ENCODE measurements at regions not wholly inside any gene's neighbourhood (a gene's known extent, or its start where the extent isn't known, plus 50 kb on each side); places are given as distances from the start of the nearest gene placed in this dataset.

DNA sequence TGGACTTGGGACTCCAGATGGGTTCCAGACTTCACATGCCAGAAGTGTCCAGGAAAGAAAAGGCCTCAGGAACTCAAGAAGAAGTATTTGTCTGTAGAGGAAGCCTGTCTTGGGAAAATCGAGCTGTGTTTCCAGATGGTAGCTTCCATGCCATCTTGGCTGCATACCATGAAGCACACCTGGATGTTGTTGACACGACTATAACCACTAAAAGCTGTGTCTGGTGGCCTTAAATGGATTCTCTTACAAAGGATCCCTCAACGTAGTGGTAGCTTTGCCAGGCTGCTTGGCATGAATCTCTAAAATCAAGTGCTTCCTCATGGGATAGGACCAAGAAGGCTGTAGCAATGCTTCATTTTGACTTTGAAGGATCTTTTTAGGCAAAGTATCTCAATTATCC lies 313.4 kb upstream of the BOD1L1 start:
- no peak overlapping the region for H3K4me3 ChIP-seq (ENCODE audit: low read depth in 1 of 5, low read length in 5 of 5)
- no peak overlapping the region for H3K9ac ChIP-seq (ENCODE audit: low read length in 5 of 5)
- H3K9me3 ChIP-seq (ENCODE audit: control insufficient read depth in 5 of 5, low read length in 5 of 5), result no peaks in the 10 kb centered on the region
- no peak overlapping the region for H3K27ac ChIP-seq (ENCODE audit: low read depth, low read length)
- no peaks in the 10 kb centered on the region for H3K36me3 ChIP-seq (ENCODE audit: control insufficient read depth in 5 of 5, insufficient read depth in 5 of 5, low read length in 5 of 5)
- H3K27me3 ChIP-seq (ENCODE audit: control insufficient read depth in 5 of 5, insufficient read depth in 4 of 5, low read length in 5 of 5), result no peaks in the 10 kb centered on the region
- no peaks in the 10 kb centered on the region for H3K4me1 ChIP-seq (ENCODE audit: control insufficient read depth in 5 of 5, insufficient read depth in 5 of 5, low read length in 5 of 5)

DNA sequence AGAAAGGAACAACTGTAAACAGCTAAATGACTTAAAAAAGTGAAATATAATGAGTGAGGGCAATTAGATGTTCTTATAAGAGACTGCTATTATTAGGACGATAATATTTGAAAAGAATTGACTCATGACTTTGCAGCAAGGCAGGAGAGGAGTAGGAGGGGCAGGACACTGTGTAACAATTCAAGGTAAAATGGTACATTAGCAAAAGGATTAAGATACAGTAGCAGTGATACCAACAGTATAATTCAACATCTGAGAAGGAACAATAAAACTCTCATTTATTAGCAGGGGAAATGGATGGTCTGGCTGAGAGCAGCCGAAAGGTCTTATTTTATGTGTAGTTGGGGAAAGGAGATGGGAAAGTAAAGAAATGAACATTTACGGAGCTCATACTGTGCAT lies 315.5 kb upstream of the BOD1L1 start:
- Histone ChIP-seq H3K36me3 (ENCODE audit: control insufficient read depth in 5 of 5, insufficient read depth in 5 of 5, low read length in 5 of 5) (no peaks in the 10 kb centered on the region), H3K9ac (ENCODE audit: low read length in 5 of 5) (no peak overlapping the region), H3K4me1 (ENCODE audit: control insufficient read depth in 5 of 5, insufficient read depth in 5 of 5, low read length in 5 of 5) (no peaks in the 10 kb centered on the region), H3K9me3 (ENCODE audit: control insufficient read depth in 5 of 5, low read length in 5 of 5) (no peaks in the 10 kb centered on the region), H3K27ac (ENCODE audit: low read depth, low read length) (no peak overlapping the region), H3K27me3 (ENCODE audit: control insufficient read depth in 5 of 5, insufficient read depth in 4 of 5, low read length in 5 of 5) (no peaks in the 10 kb centered on the region), H3K4me3 (ENCODE audit: low read depth in 1 of 5, low read length in 5 of 5) (no peak overlapping the region)

GRCh38 chr4:13944095-13944511 lies 316.6 kb upstream of the BOD1L1 start:
- H3K27ac ChIP-seq (ENCODE audit: low read depth, low read length), result no peak overlapping the region
- H3K36me3 ChIP-seq (ENCODE audit: control insufficient read depth in 5 of 5, insufficient read depth in 5 of 5, low read length in 5 of 5), result no peaks in the 10 kb centered on the region
- H3K4me1 ChIP-seq (ENCODE audit: control insufficient read depth in 5 of 5, insufficient read depth in 5 of 5, low read length in 5 of 5), result no peaks in the 10 kb centered on the region
- no peaks in the 10 kb centered on the region for H3K9me3 ChIP-seq (ENCODE audit: control insufficient read depth in 5 of 5, low read length in 5 of 5)
- H3K4me3 ChIP-seq (ENCODE audit: low read depth in 1 of 5, low read length in 5 of 5), result no peak overlapping the region
- no peak overlapping the region for H3K9ac ChIP-seq (ENCODE audit: low read length in 5 of 5)
- H3K27me3 ChIP-seq (ENCODE audit: control insufficient read depth in 5 of 5, insufficient read depth in 4 of 5, low read length in 5 of 5), result no peaks in the 10 kb centered on the region

DNA sequence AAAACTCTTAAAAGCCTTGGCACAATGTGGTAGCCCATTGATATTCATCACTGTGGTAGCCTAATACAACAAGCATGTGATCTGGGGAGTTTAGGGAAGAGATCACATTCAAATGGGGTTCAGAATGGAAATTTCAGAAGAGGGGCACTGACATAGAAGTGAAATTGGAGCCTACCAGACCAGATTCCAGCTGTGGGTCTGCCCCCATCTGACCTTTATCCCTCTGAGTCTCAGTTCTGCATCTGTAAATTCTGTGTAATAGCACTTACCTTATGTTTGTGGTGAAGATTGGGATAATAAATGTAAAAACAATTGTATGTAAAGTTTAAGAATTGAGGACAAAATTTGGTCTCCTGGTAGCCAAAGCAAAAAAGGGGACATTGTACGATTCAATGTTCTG lies 320.4 kb upstream of the BOD1L1 start:
- Histone ChIP-seq H3K4me1 (ENCODE audit: control insufficient read depth in 5 of 5, insufficient read depth in 5 of 5, low read length in 5 of 5) (no peaks in the 10 kb centered on the region), H3K27me3 (ENCODE audit: control insufficient read depth in 5 of 5, insufficient read depth in 4 of 5, low read length in 5 of 5) (no peaks in the 10 kb centered on the region), H3K9me3 (ENCODE audit: control insufficient read depth in 5 of 5, low read length in 5 of 5) (no peaks in the 10 kb centered on the region), H3K4me3 (ENCODE audit: low read depth in 1 of 5, low read length in 5 of 5) (no peak overlapping the region), H3K36me3 (ENCODE audit: control insufficient read depth in 5 of 5, insufficient read depth in 5 of 5, low read length in 5 of 5) (no peaks in the 10 kb centered on the region), H3K27ac (ENCODE audit: low read depth, low read length) (no peak overlapping the region), H3K9ac (ENCODE audit: low read length in 5 of 5) (no peak overlapping the region)

GRCh38 chr4:13950491-13950890 lies 323.0 kb upstream of the BOD1L1 start:
- Histone ChIP-seq H3K4me1 (ENCODE audit: control insufficient read depth in 5 of 5, insufficient read depth in 5 of 5, low read length in 5 of 5) (no peaks in the 10 kb centered on the region), H3K36me3 (ENCODE audit: control insufficient read depth in 5 of 5, insufficient read depth in 5 of 5, low read length in 5 of 5) (no peaks in the 10 kb centered on the region), H3K4me3 (ENCODE audit: low read depth in 1 of 5, low read length in 5 of 5) (no peak overlapping the region), H3K27ac (ENCODE audit: low read depth, low read length) (no peak overlapping the region), H3K9me3 (ENCODE audit: control insufficient read depth in 5 of 5, low read length in 5 of 5) (no peaks in the 10 kb centered on the region), H3K27me3 (ENCODE audit: control insufficient read depth in 5 of 5, insufficient read depth in 4 of 5, low read length in 5 of 5) (no peaks in the 10 kb centered on the region), H3K9ac (ENCODE audit: low read length in 5 of 5) (no peak overlapping the region)

DNA sequence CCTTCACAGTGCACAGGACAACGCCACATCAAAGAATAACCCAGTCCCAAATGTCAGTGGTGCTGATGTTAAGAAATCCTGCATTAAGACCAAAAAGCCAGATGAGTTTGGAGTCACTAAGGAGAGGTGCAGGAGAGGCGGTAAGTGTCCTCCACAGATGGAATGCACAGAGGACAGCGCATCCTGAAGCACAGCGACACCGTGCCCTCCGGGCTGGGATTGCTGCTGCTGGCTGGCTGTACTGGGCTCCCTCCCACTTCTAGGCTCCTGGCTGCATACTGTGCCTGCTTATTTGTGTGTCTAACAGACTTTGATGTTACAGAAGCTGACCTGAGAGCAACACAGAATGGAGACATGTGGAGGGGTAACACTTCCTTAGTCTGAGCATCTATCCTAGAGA lies 325.6 kb upstream of the BOD1L1 start:
- H3K27ac ChIP-seq (ENCODE audit: low read depth, low read length), result no peak overlapping the region
- no peaks in the 10 kb centered on the region for H3K9me3 ChIP-seq (ENCODE audit: control insufficient read depth in 5 of 5, low read length in 5 of 5)
- no peaks in the 10 kb centered on the region for H3K4me1 ChIP-seq (ENCODE audit: control insufficient read depth in 5 of 5, insufficient read depth in 5 of 5, low read length in 5 of 5)
- no peaks in the 10 kb centered on the region for H3K27me3 ChIP-seq (ENCODE audit: control insufficient read depth in 5 of 5, insufficient read depth in 4 of 5, low read length in 5 of 5)
- H3K36me3 ChIP-seq (ENCODE audit: control insufficient read depth in 5 of 5, insufficient read depth in 5 of 5, low read length in 5 of 5), result no peaks in the 10 kb centered on the region
- H3K4me3 ChIP-seq (ENCODE audit: low read depth in 1 of 5, low read length in 5 of 5), result no peak overlapping the region
- H3K9ac ChIP-seq (ENCODE audit: low read length in 5 of 5), result no peak overlapping the region

- Histone ChIP-seq H3K4me3 (ENCODE audit: low read depth in 1 of 5, low read length in 5 of 5) (no peak overlapping the region), H3K27ac (ENCODE audit: low read depth, low read length) (no peak overlapping the region)
Observed at GRCh38 chr4:13955551-13955950, 328.0 kb upstream of the BOD1L1 start.

GRCh38 chr4:13956947-13957346 lies 329.4 kb upstream of the BOD1L1 start:
- Histone ChIP-seq H3K9ac (ENCODE audit: low read length in 5 of 5) (no peak overlapping the region), H3K4me1 (ENCODE audit: control insufficient read depth in 5 of 5, insufficient read depth in 5 of 5, low read length in 5 of 5) (no peaks in the 10 kb centered on the region), H3K27ac (ENCODE audit: low read depth, low read length) (no peak overlapping the region), H3K27me3 (ENCODE audit: control insufficient read depth in 5 of 5, insufficient read depth in 4 of 5, low read length in 5 of 5) (no peaks in the 10 kb centered on the region), H3K4me3 (ENCODE audit: low read depth in 1 of 5, low read length in 5 of 5) (no peak overlapping the region), H3K9me3 (ENCODE audit: control insufficient read depth in 5 of 5, low read length in 5 of 5) (peaks cover 0 to 2% (median 2%) of the 10 kb centered on the region in 5 donors), H3K36me3 (ENCODE audit: control insufficient read depth in 5 of 5, insufficient read depth in 5 of 5, low read length in 5 of 5) (no peaks in the 10 kb centered on the region)

More at GRCh38 chr4:13955551-13955950, 328.0 kb upstream of the BOD1L1 start:
- no peak overlapping the region for H3K9ac ChIP-seq (ENCODE audit: low read length in 5 of 5)
- H3K36me3 ChIP-seq (ENCODE audit: control insufficient read depth in 5 of 5, insufficient read depth in 5 of 5, low read length in 5 of 5), result no peaks in the 10 kb centered on the region
- H3K27me3 ChIP-seq (ENCODE audit: control insufficient read depth in 5 of 5, insufficient read depth in 4 of 5, low read length in 5 of 5), result no peaks in the 10 kb centered on the region
- H3K4me1 ChIP-seq (ENCODE audit: control insufficient read depth in 5 of 5, insufficient read depth in 5 of 5, low read length in 5 of 5), result no peaks in the 10 kb centered on the region
- H3K9me3 ChIP-seq (ENCODE audit: control insufficient read depth in 5 of 5, low read length in 5 of 5), result no peaks in the 10 kb centered on the region

DNA sequence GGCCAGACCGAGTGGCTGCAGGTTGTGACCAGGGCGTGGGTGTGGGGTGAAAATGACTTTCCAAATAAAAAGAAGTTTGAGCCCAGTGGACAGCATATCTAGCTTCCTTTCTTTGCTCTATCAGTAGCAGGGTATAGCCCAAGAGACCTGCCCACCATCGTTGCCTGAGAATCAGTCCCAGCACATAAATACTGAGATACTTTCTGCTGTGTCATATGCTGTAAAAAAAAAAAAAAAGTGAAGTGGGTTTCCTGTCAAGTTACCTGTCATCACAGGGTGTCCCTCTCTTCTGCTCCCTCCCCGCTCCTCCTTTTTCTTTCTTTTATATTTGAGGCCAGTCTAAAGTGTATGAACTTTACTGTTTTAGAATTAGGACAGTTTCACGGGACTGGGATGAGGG lies 330.3 kb upstream of the BOD1L1 start:
- no peak overlapping the region for H3K4me3 ChIP-seq (ENCODE audit: low read depth in 1 of 5, low read length in 5 of 5)
- no peak overlapping the region for H3K9ac ChIP-seq (ENCODE audit: low read length in 5 of 5)
- peaks cover 0 to 6% (median 4%) of the 10 kb centered on the region in 5 donors for H3K9me3 ChIP-seq (ENCODE audit: control insufficient read depth in 5 of 5, low read length in 5 of 5)
- no peaks in the 10 kb centered on the region for H3K4me1 ChIP-seq (ENCODE audit: control insufficient read depth in 5 of 5, insufficient read depth in 5 of 5, low read length in 5 of 5)
- H3K36me3 ChIP-seq (ENCODE audit: control insufficient read depth in 5 of 5, insufficient read depth in 5 of 5, low read length in 5 of 5), result no peaks in the 10 kb centered on the region
- no peaks in the 10 kb centered on the region for H3K27me3 ChIP-seq (ENCODE audit: control insufficient read depth in 5 of 5, insufficient read depth in 4 of 5, low read length in 5 of 5)
- H3K27ac ChIP-seq (ENCODE audit: low read depth, low read length), result no peak overlapping the region

DNA sequence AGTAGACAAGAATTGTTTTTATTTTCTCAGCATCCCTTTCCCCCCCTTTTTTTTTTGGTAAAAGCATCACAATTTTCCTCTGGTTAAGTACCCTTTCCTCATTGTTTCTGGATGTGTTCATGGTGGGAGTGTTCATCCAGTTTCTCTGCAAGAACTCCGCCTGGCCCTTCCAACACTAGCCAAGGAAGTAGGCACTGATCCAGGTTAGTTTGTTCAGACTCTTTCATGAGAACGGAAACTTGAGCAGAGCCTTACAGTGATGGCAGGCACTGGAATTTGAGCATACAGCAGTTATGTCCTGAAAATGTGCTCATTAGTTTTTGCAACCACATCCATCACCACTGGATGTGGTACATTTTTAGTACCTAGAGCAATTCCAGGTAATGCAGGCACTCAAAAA lies 336.1 kb upstream of the BOD1L1 start:
- no peak overlapping the region for H3K27ac ChIP-seq (ENCODE audit: low read depth, low read length)
- no peaks in the 10 kb centered on the region for H3K27me3 ChIP-seq (ENCODE audit: control insufficient read depth in 5 of 5, insufficient read depth in 4 of 5, low read length in 5 of 5)
- no peak overlapping the region for H3K4me3 ChIP-seq (ENCODE audit: low read depth in 1 of 5, low read length in 5 of 5)
- peaks cover 0 to 6% (median 4%) of the 10 kb centered on the region in 5 donors for H3K9me3 ChIP-seq (ENCODE audit: control insufficient read depth in 5 of 5, low read length in 5 of 5)
- H3K9ac ChIP-seq (ENCODE audit: low read length in 5 of 5), result no peak overlapping the region
- H3K4me1 ChIP-seq (ENCODE audit: control insufficient read depth in 5 of 5, insufficient read depth in 5 of 5, low read length in 5 of 5), result peaks cover 0 to 9% (median 0%) of the 10 kb centered on the region in 5 donors
- no peaks in the 10 kb centered on the region for H3K36me3 ChIP-seq (ENCODE audit: control insufficient read depth in 5 of 5, insufficient read depth in 5 of 5, low read length in 5 of 5)

Measured in subcutaneous abdominal adipose tissue (tissue), 5 donors.